ENCODE measurements at regions not wholly inside any gene's neighbourhood (a gene's known extent, or its start where the extent isn't known, plus 50 kb on each side); places are given as distances from the start of the nearest gene placed in this dataset.

DNA sequence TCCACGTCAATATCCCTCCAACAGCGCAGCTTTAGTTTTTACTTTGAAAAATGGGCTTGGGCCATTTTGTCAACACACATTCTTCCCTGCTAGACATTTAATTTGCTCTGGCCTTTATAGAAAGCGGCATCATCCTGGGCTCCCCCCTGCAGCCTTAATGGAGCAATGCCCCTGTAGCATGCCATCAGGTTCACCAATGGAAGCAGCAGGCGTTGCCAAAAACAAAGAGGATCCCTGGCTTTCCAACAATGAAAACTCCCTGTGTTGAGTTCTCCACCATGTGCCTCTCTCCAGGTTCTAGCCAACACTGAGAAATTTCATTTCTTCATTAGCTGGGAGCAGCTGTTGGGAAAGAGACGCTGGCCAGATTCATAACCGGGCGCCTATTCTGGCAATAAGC, 139.5 kb downstream of the ZNF622 start:
- TF ChIP-seq, protein P1, sequence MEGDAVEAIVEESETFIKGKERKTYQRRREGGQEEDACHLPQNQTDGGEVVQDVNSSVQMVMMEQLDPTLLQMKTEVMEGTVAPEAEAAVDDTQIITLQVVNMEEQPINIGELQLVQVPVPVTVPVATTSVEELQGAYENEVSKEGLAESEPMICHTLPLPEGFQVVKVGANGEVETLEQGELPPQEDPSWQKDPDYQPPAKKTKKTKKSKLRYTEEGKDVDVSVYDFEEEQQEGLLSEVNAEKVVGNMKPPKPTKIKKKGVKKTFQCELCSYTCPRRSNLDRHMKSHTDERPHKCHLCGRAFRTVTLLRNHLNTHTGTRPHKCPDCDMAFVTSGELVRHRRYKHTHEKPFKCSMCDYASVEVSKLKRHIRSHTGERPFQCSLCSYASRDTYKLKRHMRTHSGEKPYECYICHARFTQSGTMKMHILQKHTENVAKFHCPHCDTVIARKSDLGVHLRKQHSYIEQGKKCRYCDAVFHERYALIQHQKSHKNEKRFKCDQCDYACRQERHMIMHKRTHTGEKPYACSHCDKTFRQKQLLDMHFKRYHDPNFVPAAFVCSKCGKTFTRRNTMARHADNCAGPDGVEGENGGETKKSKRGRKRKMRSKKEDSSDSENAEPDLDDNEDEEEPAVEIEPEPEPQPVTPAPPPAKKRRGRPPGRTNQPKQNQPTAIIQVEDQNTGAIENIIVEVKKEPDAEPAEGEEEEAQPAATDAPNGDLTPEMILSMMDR (IDR thresholded peaks at IDR 0.05): no peak

DNA sequence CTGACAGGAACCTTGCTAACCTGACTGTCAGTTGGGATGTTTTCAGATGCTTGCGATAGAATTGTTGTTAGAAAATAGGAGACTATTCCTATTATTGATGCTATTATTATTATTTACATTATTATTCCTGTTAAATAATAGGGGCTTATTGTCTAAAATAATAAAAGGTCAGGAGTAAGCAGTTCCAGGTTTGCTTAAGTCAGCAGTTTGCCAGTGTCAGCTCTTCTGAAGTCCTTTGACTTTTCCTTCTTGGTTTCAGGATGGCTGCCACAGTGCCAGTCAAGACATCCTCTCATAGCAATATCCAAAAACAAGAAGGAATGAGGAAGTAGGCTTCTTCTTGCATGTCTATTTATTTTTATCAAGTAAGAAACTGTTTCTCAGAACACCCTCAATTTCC, 141.7 kb upstream of the MARCHF11 start:
- TF ChIP-seq, protein P1 (IDR thresholded peaks at IDR 0.05): no peak

DNA sequence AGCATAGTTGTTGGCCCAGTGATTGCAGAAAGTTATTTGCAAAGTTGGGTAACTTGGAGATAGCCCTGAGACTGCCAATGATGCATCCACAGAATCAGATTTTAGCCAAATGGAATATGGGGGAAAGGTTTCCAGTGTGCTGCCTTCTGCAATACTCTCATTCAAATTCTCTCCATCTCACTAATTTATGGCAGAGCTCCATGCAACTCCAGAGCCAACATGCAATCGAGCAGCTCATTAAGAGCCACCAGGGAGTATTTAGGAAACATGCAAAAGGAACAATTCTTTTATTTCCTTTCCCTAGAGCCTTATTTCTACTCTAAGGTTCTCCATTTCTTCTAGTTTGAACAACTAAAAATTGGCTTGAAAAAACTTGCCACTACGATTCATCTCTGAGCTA, 135.9 kb upstream of the MARCHF11 start:
- TF ChIP-seq, protein P1 (IDR thresholded peaks at IDR 0.05): no peak

DNA sequence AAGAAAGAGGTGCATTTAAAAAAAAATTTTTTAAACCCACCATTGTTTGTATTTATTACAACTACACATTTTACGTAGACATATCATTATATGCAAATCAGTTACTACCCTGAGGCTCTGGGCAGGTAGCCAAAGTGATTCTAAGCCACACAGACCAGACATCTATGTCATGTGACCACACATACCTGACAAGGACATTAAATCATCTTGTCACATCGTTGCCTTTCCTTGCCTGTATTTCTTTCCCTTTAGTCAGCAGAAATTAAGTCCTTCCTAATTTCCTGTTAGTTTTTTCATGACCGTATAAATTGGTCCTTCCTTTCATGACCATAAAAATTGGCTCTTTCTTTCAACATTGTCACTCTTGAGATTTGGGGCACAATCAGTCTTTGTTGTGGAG, 134.2 kb upstream of the MARCHF11 start:
- TF ChIP-seq, protein P1 (IDR thresholded peaks at IDR 0.05): no peak

DNA sequence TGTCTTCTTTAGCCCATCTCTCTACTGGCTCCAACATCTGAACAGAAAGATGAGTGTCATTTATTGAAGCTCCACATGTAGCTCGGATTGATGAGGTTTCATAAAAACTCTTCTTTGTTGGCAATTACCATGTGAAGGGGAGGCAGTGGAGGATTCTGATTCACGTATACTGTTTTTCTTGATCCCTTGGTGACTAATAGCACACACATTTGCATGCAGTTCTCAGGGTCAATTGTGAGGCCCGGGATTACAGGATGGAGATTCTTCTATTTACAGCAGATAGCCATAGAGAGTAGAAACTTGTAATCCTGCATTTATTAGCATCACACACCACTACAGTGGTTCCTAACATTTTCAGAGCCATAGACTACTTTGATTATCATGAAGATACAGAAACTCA, 133.2 kb upstream of the MARCHF11 start:
- TF ChIP-seq, protein P1 (IDR thresholded peaks at IDR 0.05): no peak

DNA sequence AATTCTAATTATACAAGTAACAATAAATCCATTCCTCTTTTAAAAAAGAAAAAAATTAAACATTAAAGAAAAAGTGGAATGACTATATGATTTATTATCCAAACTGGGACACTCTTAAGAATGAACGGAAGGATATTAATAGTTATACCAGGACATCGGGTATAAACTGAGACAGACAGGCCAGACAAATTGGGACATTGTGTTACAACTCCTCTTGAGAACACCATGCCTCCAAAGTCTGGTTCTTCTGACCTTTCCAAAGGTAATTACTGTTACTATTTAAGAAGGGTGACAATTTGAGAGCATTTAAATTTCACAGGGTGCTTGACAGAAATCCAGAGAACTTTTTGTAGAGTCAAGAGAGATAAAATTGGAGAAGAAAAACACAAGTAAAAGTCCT, 132.1 kb upstream of the MARCHF11 start:
- TF ChIP-seq, protein P1 (IDR thresholded peaks at IDR 0.05): no peak

DNA sequence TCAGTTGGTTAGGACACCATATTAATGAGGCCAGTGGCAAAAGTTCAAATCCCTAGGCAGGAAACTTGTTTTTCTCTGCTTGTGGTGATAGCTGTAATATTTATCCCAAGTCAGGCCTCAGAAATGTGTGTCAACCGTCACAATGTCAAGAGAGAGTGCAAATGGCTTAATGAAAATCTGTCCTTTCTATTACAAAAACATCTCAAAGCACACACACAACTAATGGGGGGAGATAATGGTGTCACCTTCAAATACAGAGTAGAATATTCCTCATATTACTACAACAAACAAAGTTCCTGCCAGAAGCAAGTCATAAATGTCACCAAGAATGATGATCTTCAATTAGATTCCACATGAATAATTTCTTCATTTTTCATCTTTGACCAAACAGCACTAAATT, 127.2 kb upstream of the MARCHF11 start:
- TF ChIP-seq, protein P1 (IDR thresholded peaks at IDR 0.05): no peak

DNA sequence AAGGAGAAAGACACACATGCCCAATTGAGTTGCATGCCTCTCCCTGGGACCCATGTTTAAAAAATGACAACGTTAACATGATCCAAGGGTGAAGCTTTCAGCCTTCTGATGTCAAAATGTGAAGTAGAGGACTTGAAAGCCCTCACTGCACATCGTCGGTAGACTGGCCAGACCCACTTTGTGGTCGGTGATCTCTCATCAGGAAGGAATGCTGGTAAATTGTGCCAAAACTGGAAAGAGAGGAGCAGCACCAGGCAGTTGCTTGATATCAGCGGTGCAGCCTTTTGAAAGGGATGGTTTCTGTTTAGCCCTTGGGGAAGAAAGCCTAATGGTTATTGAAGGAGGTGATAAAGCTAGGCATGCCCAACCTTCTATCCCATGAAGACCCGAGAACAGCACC, 125.3 kb upstream of the MARCHF11 start:
- TF ChIP-seq, protein P1 (IDR thresholded peaks at IDR 0.05): no peak
